Activated CD4-positive, alpha-beta T cell treated with anti-CD3 and anti-CD28 coated beads, Interleukin-2, amount 10 ng/mL, durations not matched to agents 7 days and 5 days (primary cell): ENCODE measurements at regions not wholly inside any gene's neighbourhood (a gene's known extent, or its start where the extent isn't known, plus 50 kb on each side); places are given as distances from the start of the nearest gene placed in this dataset.

ENCODE experiments used
- CTCF ChIA-PET: fragments of 350-600 bp; sonication (Branson Sonifier 250); formaldehyde crosslinking; loops from one replicate; lab custom pipeline; 2021; ENCODE audit warnings: antibody characterized with exemption; lab: Charles Lee
- POLR2A ChIA-PET: fragments of 350-600 bp; sonication (Branson Sonifier 250); formaldehyde crosslinking; loops from one replicate; lab custom pipeline; 2021; ENCODE audit warnings: antibody characterized with exemption; lab: Charles Lee
- DNase-seq: peaks from one replicate; pipeline ENCODE4 v3.0.0-alpha.2; 2020
- H3K27ac Mint-ChIP-seq: one replicate; pipeline ENCODE4 v1.8.0; 2021; ENCODE audit warnings: mild to moderate bottlenecking, moderate library complexity, mixed read lengths
- H3K27me3 Mint-ChIP-seq: one replicate; pipeline ENCODE4 v1.8.0; 2021; ENCODE audit warnings: mixed read lengths
- H3K36me3 Mint-ChIP-seq: one replicate; pipeline ENCODE4 v1.8.0; 2021; ENCODE audit warnings: low read depth, mixed read lengths
- H3K4me1 Mint-ChIP-seq: one replicate; pipeline ENCODE4 v1.8.0; 2021; ENCODE audit warnings: mixed read lengths
- H3K4me3 Mint-ChIP-seq: one replicate; pipeline ENCODE4 v1.8.0; 2021; ENCODE audit warnings: mild to moderate bottlenecking, moderate library complexity, mixed read lengths
- H3K9me3 Mint-ChIP-seq: one replicate; pipeline ENCODE4 v1.8.0; 2021; ENCODE audit warnings: mixed read lengths

- peaks cover 15% of the 10 kb centered on the region for H3K4me1 Mint-ChIP-seq
- peaks cover 25% of the 10 kb centered on the region for H3K9me3 Mint-ChIP-seq
- H3K4me3 Mint-ChIP-seq: no peak overlapping the region
- ChIA-PET POLR2A (no interaction called here), CTCF (interaction anchor here (0.6 to 2.1 kb wide), 4 partner anchors 16 to 24 kb away, joined by 3 to 7 read pairs (median 5); no protein-coding TSS in a partner anchor)
- peaks cover 15% of the 10 kb centered on the region for H3K27me3 Mint-ChIP-seq
- no peak for DNase-seq
- no peak overlapping the region for H3K27ac Mint-ChIP-seq
- H3K36me3 Mint-ChIP-seq: peaks cover 18% of the 10 kb centered on the region
These were observed 58.2 kb downstream of the ESM1 start for GRCh38 chr5:54927097-54927746.

- ChIA-PET POLR2A (no interaction called here), CTCF (interaction anchor here (0.6 kb wide), 1 partner anchor 755 kb away, joined by 4 read pairs; no protein-coding TSS in a partner anchor)
- Mint-ChIP-seq H3K27me3 (peaks cover 42% of the 10 kb centered on the region), H3K4me1 (peaks cover 15% of the 10 kb centered on the region), H3K9me3 (peaks cover 28% of the 10 kb centered on the region), H3K36me3 (peaks cover 27% of the 10 kb centered on the region), H3K27ac (no peak overlapping the region), H3K4me3 (no peak overlapping the region)
- DNase-seq: no peak
These were observed 60.9 kb downstream of the ESM1 start for GRCh38 chr5:54924487-54924886.

- ChIA-PET POLR2A (no interaction called here), CTCF (interaction anchor here (0.7 kb wide), 1 partner anchor 254 kb away, joined by 3 read pairs; no protein-coding TSS in a partner anchor)
These were observed 68.1 kb downstream of the ESM1 start for GRCh38 chr5:54917323-54917722.

GRCh38 chr5:54915466-54916027 is 69.8 kb downstream of the ESM1 start:
- ChIA-PET CTCF (interaction anchor here (0.5 kb wide), 1 partner anchor 666 kb away, joined by 3 read pairs; no protein-coding TSS in a partner anchor), POLR2A (no interaction called here)
- peaks cover 2% of the 10 kb centered on the region for H3K9me3 Mint-ChIP-seq
- no peak overlapping the region for H3K27ac Mint-ChIP-seq
- H3K4me1 Mint-ChIP-seq: peaks cover 1% of the 10 kb centered on the region
- peaks cover 1% of the 10 kb centered on the region for H3K36me3 Mint-ChIP-seq
- no peak overlapping the region for H3K4me3 Mint-ChIP-seq
- DNase-seq: no peak
- H3K27me3 Mint-ChIP-seq: peaks cover 64% of the 10 kb centered on the region

More at GRCh38 chr5:54917323-54917722, 68.1 kb downstream of the ESM1 start:
- H3K4me3 Mint-ChIP-seq: no peak overlapping the region
- peaks cover 78% of the 10 kb centered on the region for H3K27me3 Mint-ChIP-seq
- H3K36me3 Mint-ChIP-seq: peaks cover 9% of the 10 kb centered on the region
- no peak for DNase-seq
- H3K9me3 Mint-ChIP-seq: peaks cover 6% of the 10 kb centered on the region
- no peak overlapping the region for H3K27ac Mint-ChIP-seq
- peaks cover 1% of the 10 kb centered on the region for H3K4me1 Mint-ChIP-seq

GRCh38 chr5:54912021-54912420 is 73.4 kb downstream of the ESM1 start:
- H3K4me3 Mint-ChIP-seq: no peak overlapping the region
- H3K36me3 Mint-ChIP-seq: no peaks in the 10 kb centered on the region
- H3K9me3 Mint-ChIP-seq: peaks cover under 1% of the 10 kb centered on the region
- H3K27me3 Mint-ChIP-seq: peaks cover 56% of the 10 kb centered on the region
- CTCF ChIA-PET: interaction anchor here (1.1 to 3.6 kb wide), 6 partner anchors 15 to 250 kb away, joined by 3 to 14 read pairs (median 4); partner anchors contain the start of gene GPX8
- no peak overlapping the region for H3K27ac Mint-ChIP-seq
- no peak for DNase-seq
- peaks cover 12% of the 10 kb centered on the region for H3K4me1 Mint-ChIP-seq
- POLR2A ChIA-PET: no interaction called here

DNA sequence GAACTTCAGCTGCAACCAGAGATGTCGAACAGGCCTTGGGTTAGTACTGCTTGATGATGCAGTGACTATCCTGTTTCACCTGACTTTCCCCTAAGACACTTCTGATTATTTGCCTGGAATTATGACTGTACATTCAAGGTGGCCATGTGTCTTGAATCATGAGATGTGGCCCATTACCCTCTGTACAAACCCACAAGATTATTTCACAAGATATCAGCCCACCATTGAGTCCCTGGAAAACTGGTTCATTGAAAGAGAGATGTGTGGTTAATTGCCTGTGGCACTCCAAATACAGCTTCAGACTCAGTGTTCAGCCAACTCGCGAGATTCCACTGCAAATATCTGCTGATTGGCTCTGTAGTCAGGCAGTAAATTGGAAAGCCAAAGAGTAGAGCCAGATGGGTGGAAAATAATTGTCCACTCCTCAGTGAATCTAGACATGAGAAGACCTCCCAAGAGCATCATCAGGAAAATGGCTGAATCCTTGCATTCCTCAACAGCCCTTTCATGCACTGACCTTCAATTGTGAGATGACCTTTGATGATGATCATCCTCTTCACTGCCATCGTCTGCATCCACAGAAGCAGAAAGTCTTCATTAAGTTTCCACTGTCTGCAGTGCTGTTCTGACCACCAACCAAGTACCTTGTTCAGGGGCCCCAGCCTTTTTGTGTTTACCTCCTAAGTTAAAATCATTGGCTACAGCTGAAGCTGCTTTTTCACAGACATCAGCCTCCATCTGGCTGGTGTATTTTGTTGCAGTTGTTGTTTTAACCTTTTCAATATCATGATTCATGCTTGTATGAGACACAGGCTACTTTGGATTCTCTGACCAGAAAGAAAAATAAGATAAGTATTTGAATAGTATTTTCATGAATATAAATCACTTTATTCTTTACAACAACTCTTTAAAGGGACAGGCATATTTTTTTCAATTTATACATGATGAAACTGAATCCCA is 75.2 kb downstream of the ESM1 start:
- no peak for DNase-seq
- ChIA-PET CTCF (interaction anchor here (1.1 to 2.7 kb wide), 3 partner anchors 17 to 250 kb away, joined by 3 to 7 read pairs (median 3); partner anchors contain the start of gene GPX8), POLR2A (no interaction called here)
- H3K27ac Mint-ChIP-seq: no peak overlapping the region
- H3K9me3 Mint-ChIP-seq: no peaks in the 10 kb centered on the region
- peaks cover 42% of the 10 kb centered on the region for H3K27me3 Mint-ChIP-seq
- H3K4me3 Mint-ChIP-seq: no peak overlapping the region
- H3K36me3 Mint-ChIP-seq: no peaks in the 10 kb centered on the region
- peaks cover 23% of the 10 kb centered on the region for H3K4me1 Mint-ChIP-seq

GRCh38 chr5:54908774-54909525 is 76.4 kb downstream of the ESM1 start:
- Mint-ChIP-seq H3K9me3 (no peaks in the 10 kb centered on the region), H3K36me3 (no peaks in the 10 kb centered on the region), H3K4me3 (no peak overlapping the region), H3K4me1 (peaks cover 36% of the 10 kb centered on the region), H3K27ac (no peak overlapping the region), H3K27me3 (peaks cover 41% of the 10 kb centered on the region)
- CTCF ChIA-PET: interaction anchor here (0.5 to 3.7 kb wide), 5 partner anchors 10 to 237 kb away, joined by 3 to 17 read pairs (median 4); no protein-coding TSS in a partner anchor
- POLR2A ChIA-PET: interaction anchor here (0.6 kb wide), 1 partner anchor 34 kb away, joined by 3 read pairs; no protein-coding TSS in a partner anchor
- no peak for DNase-seq

DNA sequence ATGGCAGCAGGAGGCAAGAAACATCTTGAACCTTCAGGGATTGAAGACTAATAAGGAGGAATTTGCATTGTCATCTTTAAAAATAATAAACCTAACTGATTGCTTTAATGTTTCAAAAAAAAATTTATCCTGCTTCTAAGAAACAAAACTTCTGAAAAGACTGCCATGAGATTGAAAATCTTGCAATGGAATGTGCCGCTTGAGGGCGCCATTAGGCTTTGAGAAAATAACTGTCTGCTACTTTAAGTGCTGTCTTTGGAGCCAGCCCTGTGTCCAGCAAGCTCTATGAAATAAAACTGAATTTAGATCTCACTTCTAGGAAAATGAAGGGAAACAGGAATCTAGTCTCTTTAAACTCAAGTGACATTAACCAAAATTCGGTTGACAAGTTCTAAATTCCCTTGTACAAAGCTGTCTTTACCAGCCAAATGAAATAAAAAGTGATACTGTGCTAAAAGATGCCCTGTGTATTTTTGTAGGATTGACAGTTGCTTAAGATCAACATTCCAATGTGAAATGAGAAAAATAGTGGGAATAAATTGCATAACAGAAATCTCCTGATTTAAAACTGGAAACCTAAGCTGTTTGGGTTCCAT is 79.4 kb downstream of the ESM1 start:
- Mint-ChIP-seq H3K27me3 (peaks cover 31% of the 10 kb centered on the region), H3K4me1 (peaks cover 63% of the 10 kb centered on the region), H3K4me3 (no peak overlapping the region), H3K9me3 (no peaks in the 10 kb centered on the region), H3K36me3 (no peaks in the 10 kb centered on the region), H3K27ac (no peak overlapping the region)
- DNase-seq: peak; percentile 82
- CTCF ChIA-PET: interaction anchor here (0.6 to 3.8 kb wide), 23 partner anchors 8 to 389 kb away, joined by 3 to 23 read pairs (median 4); partner anchors contain the start of genes GPX8 and SNX18
- POLR2A ChIA-PET: no interaction called here

DNA sequence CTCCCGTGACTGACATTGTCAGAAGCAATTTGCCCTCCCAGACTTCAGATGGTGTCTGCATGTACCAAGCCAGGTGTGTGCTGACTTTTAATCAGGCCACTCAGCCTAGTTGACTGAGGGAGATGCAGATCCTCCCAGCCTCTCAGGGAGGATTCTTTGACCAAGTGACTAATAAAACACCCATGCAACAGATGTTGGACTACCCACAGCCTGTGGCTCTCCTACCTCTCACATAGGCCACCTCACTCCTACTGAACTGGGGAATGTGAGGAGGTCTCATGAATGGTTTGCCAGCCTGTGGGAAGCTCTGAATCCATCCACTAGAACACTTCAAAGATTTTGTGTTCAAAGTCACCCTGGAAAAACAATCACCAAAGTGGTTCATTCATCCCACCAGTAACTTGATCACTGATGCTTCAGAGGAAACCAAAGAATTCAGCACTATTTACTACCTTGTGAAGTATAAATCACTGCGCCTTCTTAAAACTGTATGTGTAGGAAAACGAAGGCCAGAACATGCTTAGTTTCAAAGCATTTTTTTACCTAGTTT is 80.1 kb downstream of the ESM1 start:
- ChIA-PET POLR2A (no interaction called here), CTCF (interaction anchor here (1.0 to 3.8 kb wide), 14 partner anchors 10 to 256 kb away, joined by 3 to 23 read pairs (median 4); partner anchors contain the start of gene GPX8)
- Mint-ChIP-seq H3K9me3 (no peaks in the 10 kb centered on the region), H3K27me3 (peaks cover 32% of the 10 kb centered on the region), H3K4me3 (no peak overlapping the region), H3K4me1 (peaks cover 63% of the 10 kb centered on the region), H3K27ac (no peak overlapping the region), H3K36me3 (no peaks in the 10 kb centered on the region)
- DNase-seq: no peak

- H3K36me3 Mint-ChIP-seq: no peaks in the 10 kb centered on the region
- no peak for DNase-seq
- ChIA-PET CTCF (interaction anchor here (0.6 to 3.8 kb wide), 11 partner anchors 9 to 465 kb away, joined by 3 to 23 read pairs (median 4); partner anchors contain the start of genes GPX8 and SNX18), POLR2A (interaction anchor here (0.5 kb wide), 1 partner anchor 255 kb away, joined by 3 read pairs; the partner anchor contains the start of gene GPX8)
- no peak overlapping the region for H3K4me3 Mint-ChIP-seq
- H3K27me3 Mint-ChIP-seq: peaks cover 39% of the 10 kb centered on the region
- H3K9me3 Mint-ChIP-seq: no peaks in the 10 kb centered on the region
- H3K4me1 Mint-ChIP-seq: peaks cover 58% of the 10 kb centered on the region
- H3K27ac Mint-ChIP-seq: no peak overlapping the region
These were observed 81.0 kb downstream of the ESM1 start for GRCh38 chr5:54904425-54904824.
